Gastroesophageal sphincter (tissue), 3 donors: ENCODE measurements at regions not wholly inside any gene's neighbourhood (a gene's known extent, or its start where the extent isn't known, plus 50 kb on each side); places are given as distances from the start of the nearest gene placed in this dataset.

Experiments
- EP300 ChIP-seq: sonication (generic); formaldehyde crosslinking; IDR thresholded peaks from one replicate; pipeline ENCODE4 v1.6.1; 2017; ENCODE audit warnings: antibody characterized with exemption, mild to moderate bottlenecking
- POLR2AphosphoS5 ChIP-seq: sonication (generic); formaldehyde crosslinking; IDR thresholded peaks from one replicate; pipeline ENCODE4 v1.6.1; 2017; ENCODE audit warnings: antibody characterized with exemption
- TF ChIP-seq, protein P1 (sequence below), 4 experiments: fragments of 200-600 bp in 2 of 4; fragments of 450-650 bp in 2 of 4; sonication (generic) in 1 of 4; IDR thresholded peaks; one replicate each; pipeline ENCODE4 v1.5.1; 2017 to 2019; ENCODE audit warnings: antibody characterized with exemption in 4 of 4, mild to moderate bottlenecking in 2 of 4, moderate library complexity in 2 of 4

DNA sequence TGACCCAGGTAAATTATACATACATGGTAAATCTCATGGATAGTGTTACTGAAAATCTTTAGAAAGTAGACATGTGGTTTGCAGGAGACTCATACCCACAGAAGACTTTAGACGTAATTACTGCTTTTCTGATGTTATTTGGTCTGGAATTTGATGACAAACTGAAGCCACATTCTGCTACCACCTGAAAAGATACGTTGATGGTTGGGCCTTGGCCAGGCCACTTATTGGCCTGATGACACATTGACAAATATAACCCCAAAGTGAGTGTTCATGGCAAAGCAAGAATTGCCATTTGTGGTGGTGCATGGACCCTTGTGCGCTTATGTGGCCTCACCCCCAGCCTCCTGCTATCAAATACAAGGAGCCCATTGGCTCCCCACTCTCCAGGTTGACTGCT is 155.6 kb downstream of the METTL4 start:
- no peak for TF ChIP-seq POLR2AphosphoS5
- TF ChIP-seq EP300: no peak
- TF ChIP-seq, protein P1, sequence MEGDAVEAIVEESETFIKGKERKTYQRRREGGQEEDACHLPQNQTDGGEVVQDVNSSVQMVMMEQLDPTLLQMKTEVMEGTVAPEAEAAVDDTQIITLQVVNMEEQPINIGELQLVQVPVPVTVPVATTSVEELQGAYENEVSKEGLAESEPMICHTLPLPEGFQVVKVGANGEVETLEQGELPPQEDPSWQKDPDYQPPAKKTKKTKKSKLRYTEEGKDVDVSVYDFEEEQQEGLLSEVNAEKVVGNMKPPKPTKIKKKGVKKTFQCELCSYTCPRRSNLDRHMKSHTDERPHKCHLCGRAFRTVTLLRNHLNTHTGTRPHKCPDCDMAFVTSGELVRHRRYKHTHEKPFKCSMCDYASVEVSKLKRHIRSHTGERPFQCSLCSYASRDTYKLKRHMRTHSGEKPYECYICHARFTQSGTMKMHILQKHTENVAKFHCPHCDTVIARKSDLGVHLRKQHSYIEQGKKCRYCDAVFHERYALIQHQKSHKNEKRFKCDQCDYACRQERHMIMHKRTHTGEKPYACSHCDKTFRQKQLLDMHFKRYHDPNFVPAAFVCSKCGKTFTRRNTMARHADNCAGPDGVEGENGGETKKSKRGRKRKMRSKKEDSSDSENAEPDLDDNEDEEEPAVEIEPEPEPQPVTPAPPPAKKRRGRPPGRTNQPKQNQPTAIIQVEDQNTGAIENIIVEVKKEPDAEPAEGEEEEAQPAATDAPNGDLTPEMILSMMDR (IDR thresholded peaks at IDR 0.05): no peak
